GM21825 (cell line): ENCODE measurements at regions not wholly inside any gene's neighbourhood (a gene's known extent, or its start where the extent isn't known, plus 50 kb on each side); places are given as distances from the start of the nearest gene placed in this dataset.

ENCODE experiments used
- ATAC-seq: cut with Tn5 transposase; IDR thresholded peaks from one replicate; pipeline ENCODE4 v1.9.1; 2021; ENCODE audit warnings: mild to moderate bottlenecking, moderate library complexity; ENCODE audit not compliant: unreplicated experiment

DNA sequence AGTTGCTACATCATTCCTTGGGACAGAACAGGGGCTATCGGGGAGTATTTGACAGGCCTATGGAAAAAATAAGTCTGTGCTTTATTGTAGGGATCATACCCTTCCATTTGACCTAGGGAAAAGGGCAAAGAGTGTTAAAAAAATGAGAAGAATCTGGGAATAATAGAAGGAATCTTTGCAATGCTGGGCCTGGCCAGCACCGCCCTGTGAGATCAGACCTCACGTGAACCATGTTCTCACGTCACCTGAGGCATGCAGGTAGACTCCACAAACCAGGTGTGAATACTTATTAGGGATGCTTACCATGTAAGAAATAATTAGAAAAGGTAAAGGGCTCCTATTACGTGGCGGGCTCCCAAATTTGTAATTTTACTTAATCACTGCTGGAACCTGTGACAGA, 177.5 kb upstream of the GATA6 start:
- ATAC-seq, result no peak

DNA sequence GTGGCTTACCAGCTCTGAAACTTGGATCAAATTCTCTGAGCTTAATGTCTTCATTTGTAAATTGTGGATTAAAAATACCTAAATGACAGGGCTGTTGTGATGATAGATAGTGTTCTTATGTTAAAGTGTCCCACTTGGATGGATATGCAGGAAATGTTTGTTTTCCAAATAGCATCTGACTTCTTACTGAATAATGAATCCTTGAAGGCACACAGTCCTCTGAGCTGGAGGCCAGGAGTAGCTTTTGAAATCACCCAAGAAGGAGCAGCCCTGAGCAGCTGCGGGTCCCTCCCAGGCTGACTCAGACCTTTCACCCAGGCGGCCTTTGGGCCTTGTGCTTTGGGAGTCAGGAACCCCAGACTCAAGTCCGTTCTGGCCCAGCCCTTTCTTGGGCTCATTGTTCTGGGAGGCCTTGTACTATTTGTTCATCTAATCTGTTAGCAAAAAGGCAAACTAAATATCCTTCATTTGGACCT, 173.0 kb upstream of the GATA6 start:
- ATAC-seq, result no peak

DNA sequence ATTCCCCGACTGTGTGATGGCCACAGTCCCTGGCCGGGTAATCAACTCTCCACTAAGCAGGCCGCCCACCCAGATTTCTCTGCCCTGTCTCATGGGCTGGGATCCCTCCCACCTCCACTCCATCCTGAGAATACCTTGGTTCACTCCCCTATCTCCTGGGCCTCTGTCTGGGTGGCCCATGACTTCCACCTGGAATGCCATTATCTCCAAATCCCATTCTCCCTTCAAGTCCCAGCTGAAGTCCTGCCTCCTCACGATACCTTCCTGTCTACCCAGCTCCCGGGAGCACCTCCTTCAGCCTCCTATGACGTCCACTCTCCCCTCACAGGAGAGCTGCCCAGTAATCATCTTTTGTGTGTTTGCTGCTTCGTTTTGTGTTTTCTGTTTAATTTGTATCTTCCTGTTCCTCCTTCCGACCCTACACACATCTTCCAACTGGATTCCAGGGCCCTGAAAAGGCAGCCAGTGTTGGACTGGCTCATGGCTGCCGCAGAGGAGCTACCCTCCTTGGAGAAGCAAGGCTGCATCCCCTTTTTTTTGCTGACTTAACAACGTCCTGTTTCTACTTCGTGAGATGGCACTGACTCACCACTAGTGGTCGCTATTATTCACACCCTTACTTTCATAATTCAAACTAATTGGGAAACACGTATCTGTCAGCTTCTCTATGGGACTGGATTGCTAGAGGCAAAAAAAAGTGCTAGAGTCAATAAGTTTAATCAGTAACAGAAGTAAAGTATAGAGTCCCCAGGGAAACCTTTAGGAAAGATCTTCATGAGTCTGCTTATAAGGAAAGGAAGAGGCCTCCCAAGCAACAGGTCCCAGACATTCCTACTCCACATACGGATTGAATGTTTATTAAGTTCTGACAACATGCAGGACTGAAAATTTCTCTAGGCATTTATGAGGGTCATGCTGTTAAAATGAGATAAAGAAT, 171.9 kb upstream of the GATA6 start:
- ATAC-seq, result no peak

DNA sequence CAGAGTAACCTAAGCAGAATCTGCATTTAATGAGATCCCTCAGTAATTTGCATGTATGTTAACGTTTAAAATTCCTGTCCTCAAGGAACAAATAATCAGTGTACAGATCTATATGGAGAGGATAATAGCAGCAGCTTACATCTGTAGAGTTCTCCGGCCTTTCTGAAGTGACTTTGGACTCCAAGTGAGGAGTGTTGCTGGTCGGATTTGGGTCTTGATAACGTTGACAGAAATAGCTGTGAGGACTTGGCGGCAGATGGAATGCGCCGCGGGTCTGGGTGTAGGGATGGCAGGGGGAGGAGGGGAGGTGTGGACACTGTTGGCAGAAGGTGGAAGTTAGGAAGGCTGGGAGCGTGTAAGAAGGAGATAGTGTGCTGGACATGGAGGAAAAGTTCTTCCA, 170.9 kb upstream of the GATA6 start:
- ATAC-seq, result no peak

DNA sequence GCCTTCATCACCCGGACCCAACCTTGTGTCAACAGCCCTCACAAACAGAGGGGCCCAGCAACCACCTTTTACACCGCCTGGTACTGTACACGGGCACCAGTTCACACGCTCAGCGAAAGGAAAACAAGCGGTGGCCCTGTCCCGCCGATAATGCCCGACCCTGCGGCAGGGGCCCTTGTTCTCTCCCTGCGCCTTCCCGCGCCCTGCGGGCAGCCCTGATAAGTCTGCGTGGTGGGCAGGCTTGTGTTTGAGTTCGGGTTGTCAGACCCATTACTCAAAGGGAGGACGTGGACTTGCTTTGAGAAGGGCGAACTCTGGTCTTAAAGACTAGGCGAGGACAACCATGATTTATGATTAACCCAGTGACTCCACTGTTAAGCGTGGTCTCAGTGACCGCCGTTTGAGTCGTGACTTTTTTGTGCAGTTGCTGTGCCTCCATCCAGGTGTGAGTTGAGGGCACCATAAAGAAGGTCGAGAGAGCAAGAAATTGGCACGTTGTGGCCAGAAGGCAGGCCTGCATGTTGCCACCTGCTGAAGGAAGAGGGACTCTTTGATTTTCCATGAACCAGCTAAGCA, 167.4 kb upstream of the GATA6 start:
- ATAC-seq, result no peak

DNA sequence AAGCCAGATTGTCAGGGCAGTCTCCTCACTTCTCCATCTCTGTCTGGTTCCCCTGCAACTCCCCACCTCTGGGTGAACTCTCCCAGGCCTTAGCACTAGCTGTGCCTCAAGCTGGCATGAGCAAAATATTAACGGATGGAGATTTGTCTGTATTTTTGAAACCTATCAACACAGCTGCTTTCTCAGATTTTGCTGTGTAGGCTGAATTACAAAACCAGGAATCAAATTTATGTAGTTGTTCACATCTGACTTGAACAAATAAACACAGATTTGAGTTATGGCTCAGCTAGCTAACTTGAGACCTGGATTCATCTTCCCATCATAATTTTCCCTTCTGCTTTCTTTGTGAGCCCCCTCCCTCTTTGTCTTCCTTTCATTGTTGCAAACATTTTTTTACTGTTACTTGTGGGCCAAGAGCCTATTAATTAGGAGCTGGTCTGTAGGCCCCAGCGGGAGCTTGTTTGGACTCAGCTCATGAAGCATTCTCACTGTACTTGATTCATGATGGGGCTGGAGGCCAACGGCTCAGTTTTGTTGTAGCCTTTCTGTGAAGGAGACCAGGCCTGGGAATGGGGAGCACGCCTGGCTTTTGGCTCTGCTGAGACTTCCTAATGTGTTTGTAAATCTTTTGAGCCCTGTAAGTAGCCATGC, 164.1 kb upstream of the GATA6 start:
- ATAC-seq, result no peak

DNA sequence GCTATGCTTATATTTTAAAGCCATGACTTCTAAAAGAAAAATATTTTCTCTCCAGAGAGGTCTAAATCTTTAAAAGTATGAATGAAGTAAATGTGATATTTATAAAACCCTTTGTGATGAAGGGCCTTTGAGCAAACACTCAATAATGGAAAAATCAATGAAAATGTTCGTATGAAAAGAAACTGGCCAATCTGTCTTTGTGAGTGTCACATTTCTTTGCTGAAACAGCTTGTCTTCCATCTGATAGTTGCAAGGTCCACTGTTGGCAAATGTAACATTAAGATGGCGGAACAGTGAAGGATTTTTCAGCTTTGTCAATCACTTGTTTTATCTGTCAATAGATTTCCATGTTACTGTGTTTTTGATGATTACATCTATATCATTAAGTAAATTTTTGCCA, 162.9 kb upstream of the GATA6 start:
- ATAC-seq, result no peak

DNA sequence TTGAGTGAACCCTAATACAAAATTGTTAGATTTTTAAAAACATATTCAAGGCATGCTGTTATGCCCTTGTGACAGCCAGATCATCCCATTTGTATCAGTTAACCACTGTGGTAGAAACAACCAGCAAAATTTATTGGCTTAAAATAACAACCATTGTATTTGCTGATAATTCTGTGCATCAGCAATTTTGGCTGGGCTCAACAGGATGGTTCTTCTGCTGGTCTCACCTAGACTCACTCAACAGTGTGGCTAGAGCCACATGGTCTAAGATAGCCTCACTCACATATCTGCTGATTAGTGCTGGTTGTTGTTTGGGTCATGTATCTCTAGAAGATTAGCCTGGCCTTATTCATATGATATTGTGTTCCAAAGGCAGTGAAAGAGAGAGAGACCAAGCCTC, 160.1 kb upstream of the GATA6 start:
- ATAC-seq, result no peak

DNA sequence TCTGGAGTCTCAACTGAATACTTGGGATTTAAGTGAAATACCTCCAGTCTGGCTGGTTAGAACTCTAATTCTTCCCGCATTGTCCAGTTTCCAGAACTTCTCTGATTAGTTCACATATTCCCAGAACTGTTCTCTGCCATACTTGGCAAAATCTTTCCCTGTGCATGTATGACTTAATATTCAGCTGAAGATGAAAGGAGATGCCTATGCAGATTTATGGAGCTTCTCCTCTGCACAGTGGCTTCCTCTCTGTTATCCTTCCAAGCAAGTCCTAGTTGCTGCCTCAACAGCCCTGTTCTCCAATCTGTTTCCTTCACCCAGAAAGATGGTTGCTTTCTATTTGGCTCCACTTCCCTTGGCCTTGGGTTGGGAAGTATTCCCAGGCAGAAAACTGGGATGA, 155.4 kb upstream of the GATA6 start:
- ATAC-seq, result no peak

DNA sequence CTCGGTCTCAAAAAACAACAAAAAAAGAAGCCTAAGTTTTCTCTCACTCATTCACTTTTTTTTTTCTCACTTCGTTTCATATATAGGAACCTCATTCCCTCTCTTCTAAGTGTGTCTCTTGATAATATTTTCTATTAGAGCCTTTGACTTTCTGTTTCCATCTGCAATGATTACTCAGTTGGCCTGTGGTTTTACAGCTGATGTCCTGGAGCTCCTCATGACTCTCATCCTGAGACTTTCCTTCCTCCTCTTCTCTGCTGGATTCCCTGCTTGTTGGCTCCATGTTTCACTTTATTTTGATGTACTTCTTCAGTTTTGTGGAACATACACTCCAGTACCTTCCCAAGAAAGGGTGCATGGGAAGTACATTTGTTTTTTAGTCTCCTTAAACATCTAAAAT, 154.2 kb upstream of the GATA6 start:
- ATAC-seq, result no peak

DNA sequence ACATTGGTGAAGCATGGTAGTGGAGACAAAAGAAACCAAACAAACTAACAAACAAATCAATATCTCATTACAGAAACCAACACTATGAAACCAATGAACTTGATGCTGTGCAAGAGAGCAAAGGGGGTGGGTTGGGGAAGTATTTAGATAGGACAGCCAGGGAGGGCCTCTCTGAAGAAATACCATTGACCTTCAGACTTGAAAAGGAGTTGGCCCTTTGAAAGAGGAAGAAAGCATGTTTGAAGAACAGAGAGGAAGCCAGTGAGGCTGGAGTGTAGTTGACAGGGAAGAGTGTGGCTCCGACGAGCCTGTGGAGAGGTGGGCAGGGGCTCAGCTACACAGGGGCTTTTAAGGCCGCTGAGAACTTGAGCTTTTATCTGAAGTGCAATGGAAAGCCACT, 151.0 kb upstream of the GATA6 start:
- no peak for ATAC-seq

DNA sequence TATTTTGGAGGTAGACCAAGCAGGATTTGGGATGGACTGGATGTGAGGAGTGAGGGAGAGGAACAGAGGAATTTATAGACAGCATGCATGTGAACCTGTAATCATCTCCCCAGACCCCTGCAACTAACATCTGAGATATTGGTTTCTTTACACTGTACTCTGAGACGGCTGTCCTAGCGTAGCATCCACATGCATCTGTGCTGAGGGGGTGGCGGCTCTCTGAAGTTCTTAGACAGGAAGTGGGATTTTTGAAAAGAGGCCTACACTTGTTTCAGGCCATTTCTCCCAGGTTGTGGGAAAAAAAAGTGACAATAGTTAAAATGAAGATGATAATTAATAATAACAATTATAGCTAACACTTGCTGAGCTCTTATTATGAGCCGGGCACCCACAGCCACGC, 150.2 kb upstream of the GATA6 start:
- no peak for ATAC-seq

DNA sequence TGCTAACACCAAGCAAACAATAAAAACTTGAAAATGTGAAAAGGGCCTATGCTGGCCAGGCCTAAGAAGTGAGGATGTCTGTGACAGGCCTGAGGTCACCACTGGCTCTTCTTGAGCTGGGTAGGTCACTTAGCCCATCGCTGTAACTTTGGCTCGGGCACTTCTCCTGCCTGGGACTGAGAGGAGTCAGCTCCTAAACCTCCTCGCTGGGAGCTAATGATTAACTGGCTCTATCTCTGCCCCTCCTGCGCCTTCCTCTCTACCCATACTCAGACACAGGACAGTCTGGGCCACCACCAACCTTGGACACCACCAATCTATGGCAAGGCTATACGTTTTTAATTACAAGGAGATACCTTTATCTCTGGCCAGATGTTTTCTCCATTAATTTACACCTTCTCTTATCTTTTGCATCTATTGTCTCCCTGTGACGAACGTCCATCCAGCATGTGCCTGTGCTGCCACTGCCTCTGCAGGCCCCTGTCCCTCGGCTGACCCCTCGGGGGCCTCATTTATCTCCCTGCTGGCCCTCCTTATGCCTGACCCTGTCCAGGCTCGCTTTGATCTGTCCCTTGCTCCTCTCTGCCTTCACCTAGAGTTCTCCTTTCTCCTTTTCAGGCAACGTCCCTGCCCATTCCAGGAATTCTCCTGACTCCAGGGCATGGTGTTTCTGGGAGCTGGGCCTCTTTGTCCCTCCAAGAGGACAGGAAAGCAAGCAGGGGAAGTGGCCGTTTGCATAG, 149.1 kb upstream of the GATA6 start:
- no peak for ATAC-seq

DNA sequence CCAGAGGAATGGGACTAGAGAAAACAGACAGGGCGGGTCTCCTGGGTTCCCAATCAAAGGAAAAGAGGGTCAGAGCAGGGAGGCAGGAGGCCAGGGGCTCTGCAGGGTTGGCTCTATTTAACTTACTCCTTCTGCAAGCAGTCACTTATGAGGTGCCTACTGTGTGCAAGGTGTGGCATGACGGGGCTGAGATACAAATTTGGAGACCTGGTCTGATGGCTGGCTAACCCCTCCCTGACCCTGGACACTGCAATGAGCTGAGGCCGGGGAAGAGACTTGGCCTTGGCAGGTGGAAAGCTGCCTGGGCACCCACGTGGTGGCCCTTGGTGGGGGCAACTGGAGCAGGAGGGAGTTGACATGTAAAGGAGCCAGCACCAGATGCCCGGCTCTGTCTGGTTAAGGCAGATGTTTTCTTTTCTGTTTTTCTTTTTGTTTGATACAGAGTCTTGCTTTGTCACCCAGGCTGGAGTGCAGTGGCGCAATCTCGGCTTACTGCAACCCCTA, 148.5 kb upstream of the GATA6 start:
- ATAC-seq, result no peak

DNA sequence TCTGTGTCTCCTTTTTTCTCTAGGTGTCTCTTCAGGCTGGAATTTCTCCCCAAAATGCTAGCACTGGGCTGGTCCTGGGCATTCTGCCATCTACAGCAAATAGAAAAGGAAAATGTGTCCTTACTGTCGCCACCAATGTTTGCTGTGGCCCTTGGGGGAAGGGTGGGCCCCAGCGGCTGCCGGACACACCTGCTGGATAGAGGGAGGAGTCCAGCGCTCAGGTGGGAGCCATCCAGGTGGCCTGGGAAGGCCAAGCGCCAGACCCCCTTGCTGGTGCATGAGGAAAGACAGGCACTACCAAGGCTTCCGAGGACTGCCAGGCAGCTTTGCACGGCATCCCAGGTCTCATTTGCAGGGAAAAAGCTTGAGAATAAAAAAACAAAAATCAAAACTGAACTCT, 147.7 kb upstream of the GATA6 start:
- ATAC-seq, result no peak

DNA sequence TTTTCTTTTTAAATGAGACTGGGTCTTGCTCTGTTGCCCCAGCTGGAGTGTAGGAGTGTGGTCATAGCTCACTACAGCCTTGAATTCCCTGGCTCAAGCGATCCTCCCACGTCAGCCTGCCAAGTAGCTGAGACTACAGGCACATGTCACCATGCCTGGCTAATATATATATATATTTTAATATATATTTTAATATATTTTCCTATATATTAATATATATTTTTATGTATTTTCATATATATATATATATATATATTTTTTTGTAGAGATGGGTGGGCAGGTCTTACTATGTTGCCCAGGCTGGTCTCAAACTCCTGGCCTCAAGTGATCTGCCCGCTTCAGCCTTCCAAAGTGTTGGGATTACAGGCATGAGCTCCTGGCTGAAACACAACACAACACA, 144.5 kb upstream of the GATA6 start:
- ATAC-seq, result no peak

DNA sequence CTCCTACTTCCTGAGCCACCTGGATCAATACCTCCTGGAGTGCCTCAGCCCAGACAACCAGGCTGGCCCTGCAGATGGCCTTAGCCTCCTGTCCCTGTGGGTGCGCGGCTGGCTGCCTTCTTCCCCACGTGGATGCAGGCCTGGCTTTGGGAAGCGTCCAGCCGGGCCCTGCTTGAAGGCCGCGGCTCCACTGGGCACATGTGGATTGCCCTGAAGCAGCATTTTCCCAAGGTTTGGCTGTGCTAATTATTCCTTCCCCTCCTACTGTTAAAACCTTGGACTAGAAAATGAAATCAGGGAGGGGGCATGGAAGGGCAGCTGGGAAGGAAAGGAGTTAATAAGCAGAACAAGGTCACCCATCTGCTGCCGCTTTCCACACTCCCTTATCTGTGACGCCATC, 143.0 kb upstream of the GATA6 start:
- no peak for ATAC-seq

DNA sequence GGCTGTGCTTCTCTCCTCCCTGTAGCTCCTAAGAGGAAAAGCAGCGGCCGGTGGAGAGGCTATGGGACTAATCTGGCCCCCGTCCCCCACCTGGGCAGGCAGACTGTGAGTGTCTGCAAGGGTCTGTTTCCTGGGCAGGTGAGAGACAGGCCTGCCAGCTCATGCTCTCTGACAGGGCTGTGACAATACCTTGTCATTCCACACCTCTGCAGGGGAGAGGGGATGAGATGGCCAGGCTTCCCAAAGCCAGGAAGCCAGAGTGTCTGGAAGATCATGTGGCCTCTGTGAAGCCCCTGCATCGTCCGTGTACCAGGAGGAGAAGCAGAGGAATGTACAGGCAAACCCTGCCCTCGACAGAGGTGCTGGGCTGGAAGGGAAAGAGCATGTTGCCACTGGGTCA, 142.5 kb upstream of the GATA6 start:
- no peak for ATAC-seq

DNA sequence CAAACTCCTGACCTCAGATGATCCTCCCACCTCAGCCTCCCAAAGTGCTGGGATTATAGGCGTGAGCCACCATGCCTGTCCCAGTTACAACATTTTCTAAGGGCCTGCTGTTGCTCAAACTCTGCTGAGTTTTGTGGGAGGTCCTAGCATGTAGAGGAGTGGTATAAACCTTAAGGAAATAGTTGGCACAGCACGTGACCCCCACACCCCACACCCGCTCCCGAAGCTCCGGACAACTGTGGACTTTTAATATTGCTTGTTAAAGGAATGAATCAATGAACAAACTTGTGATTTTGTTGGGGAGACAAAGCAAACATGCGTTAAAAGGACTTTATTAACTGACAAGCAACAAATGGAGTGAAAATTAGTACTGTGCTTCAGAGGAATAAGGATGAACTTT, 137.8 kb upstream of the GATA6 start:
- ATAC-seq, result no peak

DNA sequence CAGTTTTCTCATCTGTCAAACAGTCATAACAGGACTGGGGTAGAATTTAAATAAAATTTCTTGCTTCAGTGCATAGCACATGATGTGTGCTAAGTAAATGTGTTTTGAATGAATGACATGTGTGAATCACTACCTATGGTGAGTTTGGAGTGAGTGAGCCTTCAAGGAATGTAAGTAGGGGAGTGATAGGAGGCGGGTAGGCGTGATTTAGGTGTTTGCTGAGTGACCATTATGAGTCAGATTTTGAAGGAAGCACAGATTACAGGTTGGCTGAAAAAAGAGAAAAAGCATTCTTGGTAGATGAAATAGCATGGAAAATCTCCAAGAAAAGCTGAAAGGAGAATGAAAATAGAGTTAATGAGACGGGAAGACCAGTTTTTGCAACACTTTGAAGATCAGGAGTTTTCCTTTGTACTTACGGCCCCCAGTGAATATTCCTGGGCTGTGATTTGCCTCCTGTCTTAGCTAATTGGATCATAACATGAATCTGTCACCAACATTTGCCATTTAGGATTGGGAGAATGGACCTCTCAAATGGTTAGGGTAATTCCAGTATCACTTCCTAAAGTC, 136.9 kb upstream of the GATA6 start:
- ATAC-seq, result no peak

DNA sequence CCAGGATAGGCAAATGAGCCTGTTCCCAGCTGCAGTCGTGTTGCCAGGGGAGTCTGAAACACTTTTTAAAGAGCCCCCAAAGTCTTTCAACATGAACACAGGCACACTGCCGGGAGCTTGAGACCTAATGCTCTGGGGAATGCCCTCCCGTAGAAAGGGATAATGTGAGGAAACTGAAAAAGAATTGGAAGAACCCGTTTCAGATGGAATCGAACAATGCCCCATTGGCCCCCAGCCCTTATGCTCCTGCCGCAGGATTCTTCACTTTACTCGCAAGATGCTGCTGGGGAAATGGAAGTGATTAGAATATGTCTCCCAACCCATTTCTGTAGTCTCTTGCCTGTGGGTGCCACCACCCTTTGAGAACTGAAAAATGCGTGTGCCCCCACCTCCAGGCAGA, 136.3 kb upstream of the GATA6 start:
- ATAC-seq, result no peak
